Stimulated activated CD8-positive, alpha-beta memory T cell treated with anti-CD3 and anti-CD28 coated beads, Interleukin-2, amount 100 ng/mL, for 1 hour (primary cell): ENCODE measurements at regions not wholly inside any gene's neighbourhood (a gene's known extent, or its start where the extent isn't known, plus 50 kb on each side); places are given as distances from the start of the nearest gene placed in this dataset.

Source experiments
- DNase-seq, 2 donors: peaks; one replicate each; pipeline ENCODE4 v3.0.0-alpha.2; 2020; ENCODE audit warnings: low read depth in 2 of 2

DNA sequence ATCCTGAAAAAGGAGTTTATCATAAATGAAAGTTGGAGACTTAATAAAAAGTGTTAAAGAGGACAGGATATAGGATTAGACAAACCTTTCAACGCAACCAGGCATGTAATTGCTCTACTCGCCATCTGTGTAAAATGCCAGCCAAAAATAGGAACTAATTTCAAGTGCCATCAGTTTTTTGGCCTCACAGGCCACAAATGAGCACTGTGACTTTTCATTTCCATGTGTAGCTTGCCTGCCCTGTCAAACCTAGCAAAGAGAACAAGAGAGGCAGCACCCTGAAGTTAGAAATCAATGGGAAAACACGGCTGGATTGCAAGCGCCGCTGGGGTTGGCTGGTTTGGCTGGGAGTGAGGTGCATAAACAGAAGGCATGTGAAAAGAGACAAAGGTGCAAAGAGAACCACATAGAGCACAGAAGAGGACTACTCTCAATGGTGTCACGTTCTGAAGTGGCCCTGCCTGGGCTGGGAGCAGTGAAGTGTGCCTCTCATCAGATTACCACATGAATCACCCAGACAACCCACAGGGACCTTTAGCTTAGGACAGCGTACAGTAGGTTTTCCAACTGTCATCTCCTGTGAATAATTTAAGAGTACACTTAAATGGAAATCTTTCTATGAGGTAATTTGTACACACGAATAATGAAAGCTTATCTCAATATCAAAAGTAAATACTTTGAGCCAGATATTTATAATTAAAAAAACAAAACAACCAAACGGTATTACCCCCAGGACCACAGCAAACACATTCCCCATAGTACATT lies 78.0 kb upstream of the NHSL1 start:
- no peak for DNase-seq

GRCh38 chr6:138580040-138580439 lies 80.7 kb upstream of the NHSL1 start:
- DNase-seq = no peak

- DNase-seq = no peak
These were observed 81.5 kb upstream of the NHSL1 start for GRCh38 chr6:138580801-138581200.

- no peak for DNase-seq
These were observed 83.3 kb upstream of the NHSL1 start for GRCh38 chr6:138582573-138582972.

- DNase-seq = no peak
These were observed 87.3 kb upstream of the NHSL1 start for GRCh38 chr6:138586638-138587037.

- peak; percentile 7 to 12 for DNase-seq
These were observed 89.6 kb upstream of the NHSL1 start for GRCh38 chr6:138588805-138589434.

DNA sequence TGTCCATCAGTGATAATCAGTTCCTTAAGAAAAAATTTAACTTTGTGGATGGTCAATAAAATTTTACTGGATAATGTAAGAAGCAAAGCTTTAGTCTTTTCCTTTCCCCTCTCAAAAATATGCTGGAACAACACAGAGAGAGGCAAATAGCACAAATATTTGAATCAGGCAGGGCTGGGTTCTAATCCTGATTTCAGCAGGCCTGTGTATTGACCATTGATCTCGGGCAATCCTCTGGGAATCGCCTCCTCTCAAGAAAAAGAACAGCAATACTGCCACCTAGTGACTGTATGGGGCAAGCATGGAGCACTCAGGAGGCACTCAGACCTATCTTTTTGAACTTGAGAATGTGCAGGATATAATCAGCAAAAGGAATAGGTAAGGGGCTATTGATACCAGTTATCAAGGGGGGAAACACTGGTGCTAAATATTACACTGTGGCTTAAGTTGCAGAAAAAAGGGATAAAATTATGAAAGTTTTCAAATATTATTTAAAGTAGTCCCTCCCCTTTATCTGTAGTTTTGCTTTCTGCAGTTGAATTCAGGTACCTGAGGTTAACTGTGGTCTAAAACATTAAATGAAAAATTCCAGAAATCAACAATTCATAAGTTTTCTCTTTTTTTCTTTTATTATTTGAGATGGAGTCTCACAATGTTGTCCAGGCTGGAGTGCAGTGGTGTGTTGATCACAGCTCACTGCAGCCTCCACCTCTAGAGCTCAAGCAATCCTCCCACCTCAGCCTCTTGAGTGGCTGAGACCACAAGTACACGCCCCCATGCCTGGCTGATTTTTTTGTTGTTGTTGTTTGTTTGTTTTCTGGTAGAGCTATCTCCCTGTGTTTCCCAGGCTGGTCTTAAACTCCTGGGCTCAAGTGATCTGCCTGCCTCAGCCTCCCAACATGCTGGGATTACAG lies 91.8 kb upstream of the NHSL1 start:
- no peak for DNase-seq

DNA sequence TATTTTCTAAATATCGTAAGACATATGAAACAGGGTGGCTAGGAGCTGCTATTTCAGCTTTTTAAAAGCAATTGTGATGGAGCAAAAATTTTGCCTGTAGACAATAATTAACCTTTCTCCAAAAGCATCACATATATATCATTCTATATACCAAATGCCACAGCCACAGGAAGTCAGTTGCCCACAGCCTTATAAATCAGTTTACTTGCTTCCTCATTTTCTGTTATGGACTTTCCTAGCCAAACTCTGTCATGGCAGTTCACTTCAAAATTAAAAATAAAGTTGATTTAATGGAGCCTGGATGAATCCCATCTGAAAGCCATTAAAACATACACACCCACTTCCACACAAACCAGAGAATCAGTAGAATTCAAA lies 93.4 kb upstream of the NHSL1 start:
- no peak for DNase-seq

GRCh38 chr6:138593124-138593877 lies 94.0 kb upstream of the NHSL1 start:
- DNase-seq = no peak

- no peak for DNase-seq
These were observed 94.8 kb upstream of the NHSL1 start for GRCh38 chr6:138593909-138594757.

DNA sequence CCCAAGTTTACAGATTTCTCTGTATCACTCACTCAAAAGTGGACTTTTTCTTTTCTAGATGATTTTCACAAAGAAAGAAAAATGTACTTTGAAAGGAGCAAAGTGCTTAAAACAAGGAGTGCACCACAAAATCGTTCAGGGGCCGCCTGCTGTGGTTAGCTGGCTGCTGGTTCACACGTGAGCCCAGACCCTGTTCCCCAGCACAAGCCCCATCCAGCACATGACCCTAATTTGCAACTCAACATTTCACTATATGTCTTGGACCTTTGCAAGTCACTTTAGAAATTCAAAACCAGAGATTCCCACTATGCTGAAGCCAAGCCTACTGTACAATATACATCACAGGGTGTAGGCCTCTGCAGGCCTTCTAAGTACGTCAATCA lies 95.5 kb upstream of the NHSL1 start:
- DNase-seq = no peak

- DNase-seq = no peak
These were observed 96.8 kb upstream of the NHSL1 start for GRCh38 chr6:138596126-138596525.

DNA sequence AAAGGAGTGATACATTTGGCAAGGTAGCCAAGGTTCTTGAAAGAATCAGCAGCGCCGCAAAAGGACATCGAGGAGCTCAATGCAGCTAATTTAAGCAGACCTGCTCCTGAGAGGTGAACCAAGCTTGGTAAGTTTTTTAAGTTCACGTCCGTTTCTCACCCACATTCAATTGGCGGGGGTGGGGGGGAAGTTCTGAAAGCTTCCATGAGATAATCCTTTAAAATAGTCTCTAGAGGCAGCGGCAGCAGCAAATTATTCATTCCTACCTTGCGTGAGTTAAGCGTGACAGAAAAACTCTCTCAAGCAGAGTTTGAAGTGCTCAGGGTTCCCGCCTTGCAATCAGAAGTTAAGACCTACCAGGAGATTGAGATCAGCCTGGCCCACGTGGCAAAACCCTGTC lies 97.3 kb upstream of the NHSL1 start:
- DNase-seq = no peak

DNA sequence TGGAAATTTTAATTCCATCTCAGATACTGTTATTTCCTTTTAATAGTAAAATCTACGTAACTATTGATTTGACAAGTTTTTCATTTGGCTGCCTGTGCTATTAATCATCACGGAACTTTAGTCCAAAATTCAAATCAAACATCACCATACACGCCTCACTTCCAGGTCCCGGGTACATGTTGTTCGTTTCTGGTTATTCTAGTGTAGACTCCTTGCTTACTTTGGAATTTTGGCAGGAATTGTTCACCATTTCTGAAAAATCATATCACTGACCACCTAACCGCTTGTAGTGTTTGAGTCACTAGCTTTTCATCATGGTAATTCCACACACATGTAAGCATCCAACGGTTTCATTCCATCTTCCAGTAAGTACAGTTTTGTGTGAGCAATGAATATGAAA lies 98.0 kb upstream of the NHSL1 start:
- no peak for DNase-seq

DNA sequence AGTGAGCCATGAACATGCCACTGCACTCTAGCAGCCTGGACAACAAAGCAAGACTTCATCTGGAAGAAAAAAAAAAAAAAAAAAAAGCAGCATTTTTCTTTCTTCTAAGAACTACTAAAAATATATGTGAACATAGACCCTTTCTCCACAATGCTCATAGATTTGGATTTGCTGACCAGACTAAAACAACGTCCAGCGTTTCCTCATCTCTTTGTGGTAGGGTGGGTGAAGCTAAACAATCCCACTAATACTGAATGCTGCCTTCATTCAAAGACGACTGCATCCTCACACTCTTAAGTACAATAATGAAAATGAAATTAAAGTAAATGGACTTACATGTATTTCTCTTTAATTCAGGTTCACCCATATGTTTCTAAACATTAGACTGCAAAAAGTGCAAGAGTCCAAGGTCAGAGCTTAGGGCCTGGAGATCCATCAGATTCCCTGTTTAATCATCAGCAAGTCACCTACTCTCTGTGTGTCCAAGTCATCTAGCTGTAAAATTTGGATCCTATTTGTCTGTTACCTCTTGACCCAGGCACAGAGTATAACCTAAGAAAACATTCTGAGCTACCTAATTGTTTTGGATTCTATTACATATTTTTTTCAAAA lies 99.4 kb upstream of the NHSL1 start:
- DNase-seq = no peak

DNA sequence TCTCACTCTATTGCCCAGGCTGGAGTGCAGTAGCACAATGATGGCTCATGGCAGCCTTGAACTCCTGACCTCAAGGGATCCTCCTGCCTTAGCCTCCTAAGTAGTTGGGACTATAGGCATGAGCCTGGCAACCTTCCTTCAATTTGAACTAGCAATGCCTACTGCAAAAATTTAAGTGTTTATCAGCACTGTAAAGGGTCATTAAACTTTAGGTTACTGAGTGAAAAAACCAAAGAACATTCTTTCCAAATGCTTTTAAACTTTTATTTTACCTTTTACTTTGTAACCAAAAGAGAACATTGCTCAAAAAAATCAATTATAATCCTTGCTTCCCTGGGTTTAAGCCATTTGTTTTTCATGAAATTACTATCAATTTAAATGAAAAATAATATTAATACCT lies 101.0 kb upstream of the NHSL1 start:
- DNase-seq = no peak

- DNase-seq = no peak
These were observed 101.4 kb upstream of the NHSL1 start for GRCh38 chr6:138600726-138601125.

GRCh38 chr6:138601128-138601527 lies 101.8 kb upstream of the NHSL1 start:
- no peak for DNase-seq

- DNase-seq = no peak
These were observed 106.7 kb upstream of the NHSL1 start for GRCh38 chr6:138605958-138606357.
